ENCODE measurements at regions not wholly inside any gene's neighbourhood (a gene's known extent, or its start where the extent isn't known, plus 50 kb on each side); places are given as distances from the start of the nearest gene placed in this dataset.
A peak's percentile ranks its signal among the peaks of the same experiment; 100 is the strongest.

DNA sequence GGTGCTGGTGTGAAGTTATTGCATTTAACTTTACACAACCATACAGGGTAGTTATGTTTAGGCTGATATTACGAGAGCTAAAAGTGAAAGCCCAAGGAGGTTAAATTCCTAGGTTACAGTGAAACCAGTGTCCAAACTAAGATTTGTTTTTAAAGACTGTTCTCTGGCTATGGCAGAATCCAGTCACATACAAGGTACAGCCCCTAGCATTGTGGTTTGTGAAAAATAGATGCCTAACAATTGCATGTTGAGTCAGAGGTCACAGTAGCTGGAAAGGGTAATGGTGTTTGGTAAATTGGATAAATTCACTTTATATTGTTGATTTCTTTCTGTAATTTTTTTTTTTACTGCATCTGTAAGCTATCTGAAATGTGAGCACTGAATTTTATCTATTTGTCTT lies 614.6 kb upstream of the TBL1XR1 start:
- intact Hi-C loops (cut with micrococcal nuclease) = no loop called here
- Histone ChIP-seq H3K4me3 (no peak overlapping the region), H3K27ac (replicated peaks) (no peak overlapping the region), H3K4me1 (peaks cover 49% of the 10 kb centered on the region), H3K9me3 (replicated peaks) (no peaks in the 10 kb centered on the region), H3K36me3 (no peaks in the 10 kb centered on the region), H3K27me3 (ENCODE audit: low read depth) (no peaks in the 10 kb centered on the region)
- TF ChIP-seq, protein P1, sequence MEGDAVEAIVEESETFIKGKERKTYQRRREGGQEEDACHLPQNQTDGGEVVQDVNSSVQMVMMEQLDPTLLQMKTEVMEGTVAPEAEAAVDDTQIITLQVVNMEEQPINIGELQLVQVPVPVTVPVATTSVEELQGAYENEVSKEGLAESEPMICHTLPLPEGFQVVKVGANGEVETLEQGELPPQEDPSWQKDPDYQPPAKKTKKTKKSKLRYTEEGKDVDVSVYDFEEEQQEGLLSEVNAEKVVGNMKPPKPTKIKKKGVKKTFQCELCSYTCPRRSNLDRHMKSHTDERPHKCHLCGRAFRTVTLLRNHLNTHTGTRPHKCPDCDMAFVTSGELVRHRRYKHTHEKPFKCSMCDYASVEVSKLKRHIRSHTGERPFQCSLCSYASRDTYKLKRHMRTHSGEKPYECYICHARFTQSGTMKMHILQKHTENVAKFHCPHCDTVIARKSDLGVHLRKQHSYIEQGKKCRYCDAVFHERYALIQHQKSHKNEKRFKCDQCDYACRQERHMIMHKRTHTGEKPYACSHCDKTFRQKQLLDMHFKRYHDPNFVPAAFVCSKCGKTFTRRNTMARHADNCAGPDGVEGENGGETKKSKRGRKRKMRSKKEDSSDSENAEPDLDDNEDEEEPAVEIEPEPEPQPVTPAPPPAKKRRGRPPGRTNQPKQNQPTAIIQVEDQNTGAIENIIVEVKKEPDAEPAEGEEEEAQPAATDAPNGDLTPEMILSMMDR (IDR thresholded peaks at IDR 0.05; ENCODE audit: borderline replicate concordance) = no peak
- no peak for DNase-seq

DNA sequence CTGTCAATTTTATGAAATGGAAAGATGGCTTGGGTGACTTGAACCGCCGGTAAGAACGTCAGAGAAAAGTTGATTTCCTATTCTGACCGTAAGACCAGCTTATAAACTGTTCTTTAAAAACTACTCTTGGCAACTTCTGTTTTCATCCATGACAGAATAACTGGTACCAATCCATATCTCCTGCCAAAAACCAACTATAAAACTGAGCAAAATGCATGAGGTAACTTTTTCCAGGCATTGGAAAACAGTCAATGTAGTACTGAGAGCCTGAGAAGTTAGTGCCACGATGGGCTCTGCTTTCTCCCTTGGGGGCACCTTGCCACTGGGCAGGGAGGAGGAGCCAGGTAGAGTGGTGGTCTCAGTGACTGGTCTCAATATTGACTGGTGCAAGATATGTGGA lies 615.2 kb upstream of the TBL1XR1 start:
- no peaks in the 10 kb centered on the region for H3K9me3 ChIP-seq (replicated peaks)
- peaks cover 55% of the 10 kb centered on the region for H3K4me1 ChIP-seq
- no peaks in the 10 kb centered on the region for H3K27me3 ChIP-seq (ENCODE audit: low read depth)
- TF ChIP-seq, protein P1 (IDR thresholded peaks at IDR 0.05; ENCODE audit: borderline replicate concordance) = no peak
- H3K27ac ChIP-seq (replicated peaks) = peak overlapping the region; percentile 63
- intact Hi-C loops (cut with micrococcal nuclease) = no loop called here
- no peak overlapping the region for H3K4me3 ChIP-seq
- H3K36me3 ChIP-seq = no peaks in the 10 kb centered on the region
- DNase-seq = no peak

DNA sequence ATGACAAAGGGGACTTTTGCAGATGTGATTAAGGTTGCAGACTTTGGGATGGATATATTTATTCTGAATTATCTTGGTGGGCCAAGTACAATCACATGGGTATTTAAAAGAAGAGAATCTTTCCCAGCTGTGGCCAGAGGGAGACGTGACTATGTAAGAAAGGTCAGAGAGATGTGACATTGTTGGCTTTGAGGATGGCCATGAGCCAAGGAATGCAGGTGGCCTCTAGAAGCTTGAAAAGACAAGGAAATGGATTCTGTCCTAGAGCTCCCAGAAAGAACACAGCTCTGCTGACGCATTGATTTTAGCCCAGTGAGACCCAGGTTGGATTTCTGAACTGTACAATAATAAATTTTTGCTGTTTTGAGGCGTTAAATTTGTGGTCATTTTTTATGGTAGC lies 616.0 kb upstream of the TBL1XR1 start:
- Histone ChIP-seq H3K27ac (replicated peaks) (peak overlapping the region; percentile 63), H3K9me3 (replicated peaks) (no peaks in the 10 kb centered on the region), H3K4me1 (peaks cover 63% of the 10 kb centered on the region), H3K36me3 (no peaks in the 10 kb centered on the region), H3K4me3 (no peak overlapping the region), H3K27me3 (ENCODE audit: low read depth) (no peaks in the 10 kb centered on the region)
- peak; percentile 48 for DNase-seq
- intact Hi-C loops (cut with micrococcal nuclease) = no loop called here
- TF ChIP-seq, protein P1 (IDR thresholded peaks at IDR 0.05; ENCODE audit: borderline replicate concordance) = no peak

DNA sequence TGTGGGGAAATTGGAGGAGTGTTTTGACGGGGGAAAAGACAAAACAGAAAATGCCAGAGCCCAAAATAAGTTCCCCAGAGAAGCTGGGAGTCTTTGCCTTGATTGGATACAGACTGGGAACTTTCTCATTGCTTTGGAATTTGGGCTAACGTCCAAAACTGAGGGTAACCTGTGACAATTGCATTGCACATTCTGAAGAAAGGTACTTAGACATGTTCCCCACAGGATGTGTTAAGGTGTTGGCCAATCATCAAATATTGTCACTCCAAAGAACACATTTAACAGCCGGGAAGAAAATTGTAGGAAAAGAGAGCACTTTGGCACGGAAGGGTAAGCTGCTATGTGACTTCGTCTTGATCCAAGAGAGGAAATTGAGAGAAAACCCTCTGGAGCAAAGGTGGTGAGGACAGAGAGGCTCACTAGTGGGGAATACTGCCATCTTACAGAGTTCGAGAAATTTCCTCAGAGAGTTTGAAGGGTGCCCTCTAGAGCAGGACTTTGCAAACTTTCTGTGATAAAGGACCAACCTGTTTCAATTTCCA lies 619.5 kb upstream of the TBL1XR1 start:
- peak overlapping the region; percentile 68 for H3K27ac ChIP-seq (replicated peaks)
- peaks cover 57% of the 10 kb centered on the region for H3K4me1 ChIP-seq
- no peak for DNase-seq
- no peaks in the 10 kb centered on the region for H3K27me3 ChIP-seq (ENCODE audit: low read depth)
- H3K36me3 ChIP-seq = no peaks in the 10 kb centered on the region
- H3K4me3 ChIP-seq = no peak overlapping the region
- TF ChIP-seq, protein P1 (IDR thresholded peaks at IDR 0.05; ENCODE audit: borderline replicate concordance) = peak; percentile 25
- no peaks in the 10 kb centered on the region for H3K9me3 ChIP-seq (replicated peaks)
- intact Hi-C loops (cut with micrococcal nuclease) = no loop called here

DNA sequence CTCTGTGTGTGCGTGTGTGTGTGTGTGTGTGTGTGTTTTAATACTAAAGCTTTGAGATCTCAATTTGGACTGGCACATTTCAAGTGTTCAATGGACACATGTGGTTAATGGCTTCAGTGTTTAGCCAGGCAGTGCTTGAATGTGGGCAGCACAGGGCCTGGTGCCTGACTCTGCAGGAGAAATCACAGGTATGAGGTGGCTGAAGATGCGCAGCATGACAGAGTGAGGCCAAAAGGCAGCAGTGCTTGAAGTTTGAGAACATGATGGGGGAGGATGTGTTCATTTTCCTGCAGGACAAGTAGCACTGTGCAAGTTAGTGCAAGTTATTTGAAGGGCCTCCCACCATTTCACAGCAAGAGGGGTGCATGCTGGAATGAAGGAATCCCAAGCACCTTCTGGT lies 620.5 kb upstream of the TBL1XR1 start:
- TF ChIP-seq, protein P1 (IDR thresholded peaks at IDR 0.05; ENCODE audit: borderline replicate concordance) = no peak
- intact Hi-C loops (cut with micrococcal nuclease) = no loop called here
- no peaks in the 10 kb centered on the region for H3K36me3 ChIP-seq
- peak overlapping the region; percentile 68 for H3K27ac ChIP-seq (replicated peaks)
- DNase-seq = no peak
- H3K9me3 ChIP-seq (replicated peaks) = no peaks in the 10 kb centered on the region
- no peaks in the 10 kb centered on the region for H3K27me3 ChIP-seq (ENCODE audit: low read depth)
- no peak overlapping the region for H3K4me3 ChIP-seq
- H3K4me1 ChIP-seq = peaks cover 59% of the 10 kb centered on the region

Measured in left ventricle myocardium inferior (tissue), 1 donor.